WERI-Rb-1 (cell line): ENCODE measurements at regions not wholly inside any gene's neighbourhood (a gene's known extent, or its start where the extent isn't known, plus 50 kb on each side); places are given as distances from the start of the nearest gene placed in this dataset.
"Not testable (repeated sequence)": the region's sequence is repeated elsewhere in the genome, so short reads cannot be mapped to it uniquely, and the experiment has no call there.

ENCODE experiments used
- DNase-seq: peaks from one replicate; pipeline ENCODE4 v3.0.0-alpha.2; 2020
- H3K27ac ChIP-seq: fragments of 250-450 bp; sonication (Bioruptor Pico); 2 replicates; pipeline ENCODE4 v1.5.1; 2020; ENCODE audit warnings: mild to moderate bottlenecking, moderate library complexity
- H3K27me3 ChIP-seq: fragments of 250-450 bp; sonication (Bioruptor Pico); 2 replicates; pipeline ENCODE4 v1.5.1; 2021; ENCODE audit warnings: mild to moderate bottlenecking, low read depth, moderate library complexity; ENCODE audit not compliant: insufficient read depth, severe bottlenecking
- H3K36me3 ChIP-seq: fragments of 250-450 bp; sonication (Bioruptor Pico); 2 replicates; pipeline ENCODE4 v1.5.1; 2020; ENCODE audit warnings: mild to moderate bottlenecking, moderate library complexity
- H3K4me3 ChIP-seq: 2 replicates; pipeline ENCODE4 v1.5.1; 2011; ENCODE audit warnings: low read depth, mild to moderate bottlenecking, control low read depth, low read length
- H3K9me3 ChIP-seq: fragments of 250-450 bp; sonication (Bioruptor Pico); 2 replicates; pipeline ENCODE4 v1.5.1; 2021; ENCODE audit warnings: mild to moderate bottlenecking, moderate library complexity; ENCODE audit not compliant: severe bottlenecking
- CTCF ChIP-seq: IDR thresholded peaks from 2 replicates; pipeline ENCODE4 v1.5.1; 2011; ENCODE audit warnings: low read depth, mild to moderate bottlenecking, control low read depth, inconsistent platforms, low read length

- DNase-seq, result no peak
- Histone ChIP-seq H3K27ac (no peak overlapping the region), H3K27me3 (no peaks in the 10 kb centered on the region), H3K36me3 (no peaks in the 10 kb centered on the region), H3K9me3 (no peaks in the 10 kb centered on the region), H3K4me3 (no peak overlapping the region)
- no peak for TF ChIP-seq CTCF
Observed at GRCh38 chr10:32187686-32188085, 131.5 kb upstream of the KIF5B start.

DNA sequence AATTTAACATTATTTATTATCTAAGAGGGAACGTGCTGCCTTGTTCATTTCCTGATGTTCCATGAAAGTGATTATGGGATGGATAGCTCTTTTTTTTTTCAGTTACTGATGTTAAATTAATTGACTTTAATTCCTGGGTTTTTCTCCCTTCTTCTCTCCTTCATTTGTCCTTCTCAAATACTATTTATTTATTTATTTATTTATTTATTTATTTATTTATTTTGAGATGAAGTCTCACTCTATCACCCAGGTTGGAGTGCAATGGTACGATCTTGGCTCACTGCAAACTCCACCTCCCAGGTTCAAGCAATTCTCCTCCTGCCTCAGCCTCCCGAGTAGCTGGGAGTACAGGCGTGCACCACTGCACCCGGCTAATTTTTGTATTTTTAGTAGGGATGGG is 127.4 kb upstream of the KIF5B start:
- not testable (repeated sequence) for H3K36me3 ChIP-seq, H3K27me3 ChIP-seq, DNase-seq, H3K4me3 ChIP-seq, H3K27ac ChIP-seq, H3K9me3 ChIP-seq

GRCh38 chr10:32182476-32182875 is 126.3 kb upstream of the KIF5B start:
- Histone ChIP-seq H3K27me3 (no peaks in the 10 kb centered on the region), H3K4me3 (no peak overlapping the region), H3K27ac (no peak overlapping the region), H3K36me3 (no peaks in the 10 kb centered on the region), H3K9me3 (no peaks in the 10 kb centered on the region)
- TF ChIP-seq CTCF, result no peak
- DNase-seq, result no peak

DNA sequence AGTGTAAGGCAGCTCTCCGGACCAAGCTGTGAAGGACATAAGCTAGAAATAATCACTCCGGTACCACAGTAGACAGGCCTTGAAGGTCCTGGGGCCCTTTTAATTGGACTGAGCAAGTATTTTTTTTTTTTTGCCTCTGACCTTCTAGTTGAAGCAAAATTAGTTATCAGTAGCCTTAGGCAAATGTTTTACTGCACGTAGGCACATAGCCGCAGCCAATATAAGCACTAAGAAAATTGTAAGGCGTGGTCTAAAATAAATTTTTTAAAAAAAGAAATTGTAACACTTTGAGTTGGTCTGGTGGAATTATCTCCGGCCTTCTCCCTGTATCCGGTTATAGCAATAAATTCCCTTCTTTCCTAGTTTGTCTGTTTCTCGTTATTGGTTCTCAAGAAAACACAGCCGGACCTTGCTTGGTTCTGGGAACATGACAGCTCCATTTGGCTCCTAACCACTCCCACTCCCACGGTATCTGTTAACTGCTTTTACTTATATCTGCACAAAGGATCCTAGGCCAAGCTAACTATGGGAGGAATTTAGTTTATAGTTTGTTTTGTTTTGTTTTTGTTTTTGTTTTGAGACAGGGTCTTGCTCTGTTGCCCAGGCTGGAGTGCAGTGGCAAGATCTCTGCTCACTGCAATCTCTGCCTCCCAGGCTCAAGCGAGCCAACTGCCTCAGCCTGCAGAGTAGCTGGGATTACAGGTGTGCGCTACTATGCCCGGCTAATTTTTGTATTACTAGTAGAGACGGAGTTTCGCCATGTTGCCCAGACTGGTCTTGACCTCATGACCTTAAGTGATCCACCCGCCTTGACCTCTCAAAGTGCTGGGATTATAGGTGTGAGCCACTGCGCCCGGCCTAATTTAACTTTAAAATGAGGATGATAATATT is 124.4 kb upstream of the KIF5B start:
- Histone ChIP-seq H3K27ac (no peak overlapping the region), H3K4me3 (no peak overlapping the region), H3K36me3 (no peaks in the 10 kb centered on the region), H3K27me3 (no peaks in the 10 kb centered on the region), H3K9me3 (no peaks in the 10 kb centered on the region)
- TF ChIP-seq CTCF, result no peak
- no peak for DNase-seq

DNA sequence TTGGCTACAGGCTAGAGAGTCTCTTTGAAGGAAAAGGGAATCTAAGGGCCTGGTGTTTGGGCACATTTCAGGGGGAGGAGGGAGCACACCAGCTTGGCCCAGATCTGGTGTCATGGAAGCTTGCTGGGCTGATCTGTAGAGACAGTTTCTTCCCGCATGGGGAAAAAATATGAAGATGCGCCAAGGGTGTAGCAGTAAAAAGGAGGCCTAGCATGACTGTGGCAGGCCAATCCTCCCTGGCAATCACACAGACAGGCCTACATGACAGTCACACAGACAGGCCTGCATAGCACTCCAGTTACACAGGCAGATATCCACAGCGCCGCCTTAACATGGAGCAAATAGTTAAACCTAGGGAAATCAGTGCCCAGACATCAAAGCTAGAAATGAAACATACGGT is 123.6 kb upstream of the KIF5B start:
- H3K9me3 ChIP-seq, result no peaks in the 10 kb centered on the region
- no peak overlapping the region for H3K27ac ChIP-seq
- no peaks in the 10 kb centered on the region for H3K36me3 ChIP-seq
- DNase-seq, result no peak
- no peak for TF ChIP-seq CTCF
- no peak overlapping the region for H3K4me3 ChIP-seq
- no peaks in the 10 kb centered on the region for H3K27me3 ChIP-seq

- H3K4me3 ChIP-seq, H3K9me3 ChIP-seq, H3K27ac ChIP-seq, H3K36me3 ChIP-seq, DNase-seq, H3K27me3 ChIP-seq: not testable (repeated sequence)
Observed at GRCh38 chr10:32177594-32177993, 121.4 kb upstream of the KIF5B start.

- no peak for TF ChIP-seq CTCF
- Histone ChIP-seq H3K27ac (no peak overlapping the region), H3K4me3 (no peak overlapping the region), H3K9me3 (no peaks in the 10 kb centered on the region), H3K36me3 (no peaks in the 10 kb centered on the region), H3K27me3 (no peaks in the 10 kb centered on the region)
- DNase-seq, result no peak
Observed at GRCh38 chr10:32175629-32176028, 119.4 kb upstream of the KIF5B start.
